Upper lobe of right lung (tissue), 1 donor: ENCODE measurements at regions not wholly inside any gene's neighbourhood (a gene's known extent, or its start where the extent isn't known, plus 50 kb on each side); places are given as distances from the start of the nearest gene placed in this dataset.
"Not testable (repeated sequence)": the region's sequence is repeated elsewhere in the genome, so short reads cannot be mapped to it uniquely, and the experiment has no call there.

ENCODE experiments used
- ATAC-seq: fragments of 200-7000 bp; cut with Tn5 transposase; one replicate; pipeline ENCODE4 v1.9.1; 2020; ENCODE audit warnings: mild to moderate bottlenecking, moderate library complexity
- DNase-seq: peaks from one replicate; pipeline ENCODE4 v3.0.0-alpha.2; 2020
- H3K27ac ChIP-seq: fragments of 200-600 bp; one replicate; pipeline ENCODE4 v1.8.0; 2022
- H3K27me3 ChIP-seq: fragments of 200-600 bp; one replicate; pipeline ENCODE4 v1.8.0; 2022; ENCODE audit warnings: mild to moderate bottlenecking
- H3K36me3 ChIP-seq: fragments of 200-600 bp; one replicate; pipeline ENCODE4 v1.8.0; 2022
- H3K4me1 ChIP-seq: fragments of 200-600 bp; one replicate; pipeline ENCODE4 v1.8.0; 2022
- H3K4me3 ChIP-seq: fragments of 200-600 bp; one replicate; pipeline ENCODE4 v1.8.0; 2022; ENCODE audit warnings: mild to moderate bottlenecking
- H3K9me3 ChIP-seq: fragments of 200-600 bp; one replicate; pipeline ENCODE4 v1.8.0; 2022
- intact Hi-C: fragments of 100-400 bp; cut with DNase I; formaldehyde crosslinking; loops from one replicate; pipeline ENCODE4 v1.11.0; 2022
- TF ChIP-seq, protein P1 (sequence below): fragments of 200-600 bp; IDR thresholded peaks from one replicate; pipeline ENCODE4 v1.8.0; 2022; ENCODE audit warnings: antibody characterized with exemption
- donor health status: DM: no; HTN: yes; CAD: no; lungs with severe emphysema.

DNA sequence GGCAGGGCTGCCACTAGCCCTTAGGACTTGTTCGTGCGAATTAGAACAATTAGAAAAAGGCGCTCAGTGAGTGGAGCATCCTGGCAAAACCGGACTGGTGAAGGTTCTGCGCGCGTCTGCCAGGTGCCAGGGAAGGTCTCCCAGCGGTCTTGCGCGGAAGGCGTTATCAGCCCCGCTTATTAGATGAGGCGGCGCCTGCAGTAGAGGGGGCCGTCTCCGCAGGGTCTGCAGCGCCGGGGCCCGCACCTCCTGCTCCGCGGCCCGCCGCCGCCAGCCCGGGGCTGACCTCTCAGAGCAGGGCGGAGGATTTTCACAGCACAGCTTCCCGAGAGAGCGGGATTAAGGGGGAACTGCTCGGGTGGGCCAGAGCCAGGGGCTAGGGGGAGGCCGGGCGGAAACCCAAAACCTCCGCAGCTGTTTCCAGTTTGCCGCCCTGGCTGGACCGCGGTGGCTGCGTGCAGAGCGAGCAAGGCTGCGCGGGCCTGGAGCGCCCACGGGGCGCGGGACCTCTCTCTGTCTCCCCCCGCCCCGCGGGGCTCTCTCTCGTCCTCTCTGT, 155.2 kb downstream of the FOXD2 start:
- H3K27ac ChIP-seq = no peak overlapping the region
- H3K4me1 ChIP-seq = no peaks in the 10 kb centered on the region
- no peak for ATAC-seq
- no peak for DNase-seq
- TF ChIP-seq, protein P1, sequence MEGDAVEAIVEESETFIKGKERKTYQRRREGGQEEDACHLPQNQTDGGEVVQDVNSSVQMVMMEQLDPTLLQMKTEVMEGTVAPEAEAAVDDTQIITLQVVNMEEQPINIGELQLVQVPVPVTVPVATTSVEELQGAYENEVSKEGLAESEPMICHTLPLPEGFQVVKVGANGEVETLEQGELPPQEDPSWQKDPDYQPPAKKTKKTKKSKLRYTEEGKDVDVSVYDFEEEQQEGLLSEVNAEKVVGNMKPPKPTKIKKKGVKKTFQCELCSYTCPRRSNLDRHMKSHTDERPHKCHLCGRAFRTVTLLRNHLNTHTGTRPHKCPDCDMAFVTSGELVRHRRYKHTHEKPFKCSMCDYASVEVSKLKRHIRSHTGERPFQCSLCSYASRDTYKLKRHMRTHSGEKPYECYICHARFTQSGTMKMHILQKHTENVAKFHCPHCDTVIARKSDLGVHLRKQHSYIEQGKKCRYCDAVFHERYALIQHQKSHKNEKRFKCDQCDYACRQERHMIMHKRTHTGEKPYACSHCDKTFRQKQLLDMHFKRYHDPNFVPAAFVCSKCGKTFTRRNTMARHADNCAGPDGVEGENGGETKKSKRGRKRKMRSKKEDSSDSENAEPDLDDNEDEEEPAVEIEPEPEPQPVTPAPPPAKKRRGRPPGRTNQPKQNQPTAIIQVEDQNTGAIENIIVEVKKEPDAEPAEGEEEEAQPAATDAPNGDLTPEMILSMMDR = no peak
- H3K9me3 ChIP-seq = no peaks in the 10 kb centered on the region
- intact Hi-C loops = no loop called here
- no peaks in the 10 kb centered on the region for H3K36me3 ChIP-seq
- peaks cover 24% of the 10 kb centered on the region for H3K27me3 ChIP-seq
- no peak overlapping the region for H3K4me3 ChIP-seq

DNA sequence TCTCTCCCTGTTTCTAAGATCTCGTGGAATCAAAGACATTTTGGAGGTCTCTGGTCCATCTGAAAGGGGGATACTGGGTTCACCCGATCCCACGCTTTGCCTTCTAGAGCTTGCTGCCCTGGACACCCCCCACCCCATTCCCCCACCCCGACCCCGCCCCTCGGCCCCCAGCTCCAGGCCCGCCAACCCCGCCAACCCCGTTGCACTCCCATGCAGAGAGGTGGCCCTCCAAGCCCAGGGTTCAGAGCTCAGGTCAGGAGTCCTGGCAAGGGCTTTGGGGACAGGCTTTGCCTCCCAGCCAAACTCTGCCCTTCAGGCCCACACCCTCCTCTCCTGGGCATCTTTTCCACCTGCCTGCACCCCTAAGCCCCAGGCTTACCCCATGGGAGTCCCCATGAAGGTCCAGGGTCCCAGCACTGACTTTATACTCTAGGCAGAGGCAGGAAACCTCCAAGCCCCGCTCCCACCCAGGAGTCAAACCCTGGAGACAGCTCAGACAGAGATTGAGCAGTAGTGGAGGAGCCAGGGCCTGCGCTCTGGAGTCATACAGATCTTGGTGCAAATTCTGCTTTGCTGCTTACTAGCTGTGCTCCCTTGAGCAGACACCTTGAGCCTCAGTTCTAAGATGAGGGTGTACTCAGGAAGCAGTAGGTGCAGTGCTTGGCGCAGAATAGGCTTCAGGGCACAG, 155.9 kb downstream of the FOXD2 start:
- intact Hi-C loops = no loop called here
- peaks cover 24% of the 10 kb centered on the region for H3K27me3 ChIP-seq

DNA sequence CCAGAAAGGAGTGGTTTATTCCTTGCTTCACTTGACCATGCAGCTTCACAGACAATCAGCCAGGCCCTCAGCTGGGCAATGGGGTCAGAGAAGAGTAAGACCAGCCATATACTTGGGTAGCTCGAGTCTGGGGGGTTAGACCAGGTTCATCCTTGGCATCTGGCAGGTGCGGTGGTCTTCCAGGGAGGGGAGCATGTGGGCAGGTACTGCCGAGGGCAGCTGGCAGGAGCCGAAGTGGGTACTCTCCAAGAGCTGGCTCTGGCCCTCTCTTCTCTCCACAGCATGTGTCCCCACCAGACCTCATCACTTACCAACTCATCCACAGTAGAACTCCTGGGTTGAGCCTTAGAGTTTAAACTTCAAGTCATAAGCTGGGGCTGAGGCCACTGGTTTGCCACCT, 156.8 kb downstream of the FOXD2 start:
- TF ChIP-seq, protein P1 = no peak
- Histone ChIP-seq H3K36me3 (no peaks in the 10 kb centered on the region), H3K4me1 (no peaks in the 10 kb centered on the region), H3K27ac (no peak overlapping the region), H3K27me3 (peaks cover 24% of the 10 kb centered on the region), H3K9me3 (no peaks in the 10 kb centered on the region), H3K4me3 (no peak overlapping the region)
- ATAC-seq (no peak), DNase-seq (no peak)
- intact Hi-C loops = no loop called here

More for the DNA sequence above, 155.9 kb downstream of the FOXD2 start:
- no peak for ATAC-seq
- H3K36me3 ChIP-seq = no peaks in the 10 kb centered on the region
- no peak for DNase-seq
- no peaks in the 10 kb centered on the region for H3K9me3 ChIP-seq
- no peak overlapping the region for H3K27ac ChIP-seq
- H3K4me1 ChIP-seq = no peaks in the 10 kb centered on the region
- TF ChIP-seq, protein P1 = no peak
- H3K4me3 ChIP-seq = no peak overlapping the region

DNA sequence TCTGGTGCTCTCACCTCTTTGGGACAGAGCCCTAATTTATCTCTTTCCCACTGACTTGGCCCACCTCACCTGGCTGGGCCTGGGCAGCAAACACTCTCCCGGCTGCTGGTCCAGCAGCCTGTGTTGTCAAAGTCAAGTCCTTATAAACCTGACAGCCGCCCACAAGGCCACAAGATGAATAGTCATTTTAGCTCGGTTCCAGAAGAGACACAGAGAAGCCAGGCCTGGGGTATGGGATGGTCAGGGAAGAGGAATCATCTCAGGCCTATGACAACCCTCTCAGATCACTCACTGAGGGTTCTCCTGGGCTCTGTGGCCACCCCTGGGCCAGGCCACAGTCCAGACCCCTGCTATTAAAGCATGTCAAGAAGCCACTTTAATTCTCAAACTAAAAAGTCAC, 158.5 kb downstream of the FOXD2 start:
- Histone ChIP-seq H3K36me3 (no peaks in the 10 kb centered on the region), H3K9me3 (no peaks in the 10 kb centered on the region), H3K27ac (no peak overlapping the region), H3K4me1 (no peaks in the 10 kb centered on the region), H3K27me3 (peaks cover 24% of the 10 kb centered on the region), H3K4me3 (no peak overlapping the region)
- intact Hi-C loops = no loop called here
- ATAC-seq (no peak), DNase-seq (no peak)
- TF ChIP-seq, protein P1 = no peak

DNA sequence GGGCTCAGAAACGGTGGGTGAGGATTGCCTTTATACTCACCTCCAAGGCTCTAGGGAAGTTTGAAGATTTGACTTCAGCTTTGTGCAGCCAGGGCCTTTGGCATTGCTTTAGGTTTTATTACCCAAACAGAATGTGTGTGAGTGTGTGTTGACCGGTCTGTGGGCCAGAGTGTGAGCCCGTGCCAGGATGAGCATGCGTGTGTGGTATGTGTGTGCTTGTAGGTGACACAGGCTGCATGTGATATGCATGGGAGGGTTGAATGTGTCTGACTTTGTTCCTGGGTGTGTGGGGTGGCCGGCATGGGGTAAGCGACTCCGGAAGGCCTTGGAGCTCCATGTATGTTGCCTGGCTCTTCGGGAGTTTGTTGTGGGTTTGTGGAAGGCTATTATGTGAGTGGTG, 160.5 kb downstream of the FOXD2 start:
- no peak for DNase-seq
- Histone ChIP-seq H3K36me3 (no peaks in the 10 kb centered on the region), H3K27me3 (peaks cover 9% of the 10 kb centered on the region), H3K4me1 (no peaks in the 10 kb centered on the region), H3K4me3 (no peak overlapping the region), H3K9me3 (no peaks in the 10 kb centered on the region), H3K27ac (no peak overlapping the region)
- intact Hi-C loops = no loop called here
- TF ChIP-seq, protein P1 = no peak
- ATAC-seq = no peak

DNA sequence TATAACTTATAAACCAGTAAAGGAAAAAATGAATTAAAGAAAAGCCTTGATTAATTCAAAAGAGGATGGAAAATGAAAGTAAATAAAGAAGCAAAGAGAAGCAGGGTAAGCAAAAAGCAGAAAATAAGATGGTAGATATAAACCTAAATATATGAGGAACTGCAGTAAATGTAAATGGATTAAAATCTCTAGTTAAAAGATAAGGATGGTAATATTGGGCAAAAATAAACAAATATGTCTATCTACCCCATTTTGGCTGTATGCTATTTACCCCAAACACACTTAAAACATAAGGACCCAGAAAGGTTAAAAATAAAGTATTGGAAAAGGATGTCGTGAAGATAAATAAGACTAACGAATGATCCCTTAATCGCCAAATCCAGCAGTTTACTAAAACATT, 161.9 kb downstream of the FOXD2 start:
- no peaks in the 10 kb centered on the region for H3K9me3 ChIP-seq
- ATAC-seq = no peak
- H3K36me3 ChIP-seq = no peaks in the 10 kb centered on the region
- H3K27me3 ChIP-seq = no peaks in the 10 kb centered on the region
- TF ChIP-seq, protein P1 = no peak
- no peak overlapping the region for H3K4me3 ChIP-seq
- DNase-seq = no peak
- no peak overlapping the region for H3K27ac ChIP-seq
- H3K4me1 ChIP-seq = no peaks in the 10 kb centered on the region
- intact Hi-C loops = no loop called here

DNA sequence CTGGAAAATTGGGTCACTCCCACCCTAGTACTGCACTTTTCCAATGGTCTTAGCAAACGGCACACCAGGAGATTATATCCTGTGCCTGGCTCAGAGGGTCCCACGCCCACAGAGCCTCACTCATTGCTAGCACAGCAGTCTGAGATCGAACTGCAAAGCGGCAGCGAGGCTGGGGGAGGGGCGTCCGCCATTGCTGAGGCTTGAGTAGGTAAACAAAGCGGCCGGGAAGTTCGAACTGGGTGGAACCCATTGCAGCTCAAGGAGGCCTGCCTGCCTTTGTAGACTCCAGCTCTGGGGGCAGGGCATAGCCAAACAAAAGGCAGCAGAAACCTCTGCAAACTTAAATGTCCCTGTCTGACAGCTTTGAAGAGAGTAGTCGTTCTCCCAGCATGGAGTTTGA, 164.6 kb downstream of the FOXD2 start:
- H3K36me3 ChIP-seq, H3K4me3 ChIP-seq, H3K9me3 ChIP-seq, H3K27me3 ChIP-seq, H3K27ac ChIP-seq, H3K4me1 ChIP-seq, DNase-seq, intact Hi-C loops, ATAC-seq: not testable (repeated sequence)

DNA sequence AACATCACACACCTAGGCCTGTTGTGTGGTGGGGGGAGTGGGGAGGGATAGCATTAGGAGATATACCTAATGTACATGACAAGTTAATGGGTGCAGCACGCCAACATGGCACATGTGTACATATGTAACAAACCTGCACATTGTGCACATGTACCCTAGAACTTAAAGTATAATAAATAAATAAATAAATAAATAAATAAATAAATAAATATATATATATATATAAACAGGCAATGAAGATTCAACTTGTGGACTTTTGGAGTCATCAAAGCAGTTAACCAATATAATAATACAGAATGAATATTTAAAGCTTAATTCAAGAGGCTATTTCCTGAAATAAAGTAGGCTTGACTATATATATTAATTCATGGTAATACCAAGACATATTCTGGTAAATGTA, 167.0 kb downstream of the FOXD2 start:
- H3K4me3 ChIP-seq, H3K9me3 ChIP-seq, H3K27me3 ChIP-seq, H3K36me3 ChIP-seq, ATAC-seq, H3K4me1 ChIP-seq, intact Hi-C loops, H3K27ac ChIP-seq, DNase-seq: not testable (repeated sequence)
